Loucy (cell line): ENCODE measurements at regions not wholly inside any gene's neighbourhood (a gene's known extent, or its start where the extent isn't known, plus 50 kb on each side); places are given as distances from the start of the nearest gene placed in this dataset.

Experiments
- CTCF ChIP-seq: fragments of 200-600 bp; sonication (generic); conservative IDR thresholded peaks from 2 replicates; pipeline ENCODE4 v1.5.1; 2014; ENCODE audit warnings: mild to moderate bottlenecking, antibody characterized with exemption, low read length
- EZH2phosphoT487 ChIP-seq: fragments of 200-600 bp; IDR thresholded peaks from 2 replicates; pipeline ENCODE4 v1.6.1; 2018; ENCODE audit warnings: antibody characterized with exemption, mild to moderate bottlenecking, moderate library complexity, borderline replicate concordance

DNA sequence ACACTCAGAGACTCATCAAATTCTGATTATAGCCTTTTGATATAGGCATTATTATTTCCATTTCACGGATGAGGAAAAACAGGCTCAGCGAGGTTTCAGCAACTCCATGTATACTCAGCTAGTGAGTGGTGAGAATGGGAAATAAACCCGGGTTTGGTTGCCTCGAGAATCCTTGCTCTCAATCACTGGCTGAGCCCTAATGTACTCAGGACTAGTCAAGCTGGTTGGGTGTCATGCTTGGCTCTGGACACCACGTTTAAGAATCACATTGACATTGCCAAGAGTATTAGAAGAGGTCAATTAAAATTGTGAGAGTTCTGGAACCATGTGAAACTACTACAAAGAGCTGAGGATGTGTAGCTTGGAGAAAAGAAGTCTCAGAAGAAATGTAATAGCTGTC is 444.5 kb downstream of the MFSD1 start:
- no peak for TF ChIP-seq CTCF
- TF ChIP-seq EZH2phosphoT487 = no peak
